ENCODE measurements at regions not wholly inside any gene's neighbourhood (a gene's known extent, or its start where the extent isn't known, plus 50 kb on each side); places are given as distances from the start of the nearest gene placed in this dataset.

DNA sequence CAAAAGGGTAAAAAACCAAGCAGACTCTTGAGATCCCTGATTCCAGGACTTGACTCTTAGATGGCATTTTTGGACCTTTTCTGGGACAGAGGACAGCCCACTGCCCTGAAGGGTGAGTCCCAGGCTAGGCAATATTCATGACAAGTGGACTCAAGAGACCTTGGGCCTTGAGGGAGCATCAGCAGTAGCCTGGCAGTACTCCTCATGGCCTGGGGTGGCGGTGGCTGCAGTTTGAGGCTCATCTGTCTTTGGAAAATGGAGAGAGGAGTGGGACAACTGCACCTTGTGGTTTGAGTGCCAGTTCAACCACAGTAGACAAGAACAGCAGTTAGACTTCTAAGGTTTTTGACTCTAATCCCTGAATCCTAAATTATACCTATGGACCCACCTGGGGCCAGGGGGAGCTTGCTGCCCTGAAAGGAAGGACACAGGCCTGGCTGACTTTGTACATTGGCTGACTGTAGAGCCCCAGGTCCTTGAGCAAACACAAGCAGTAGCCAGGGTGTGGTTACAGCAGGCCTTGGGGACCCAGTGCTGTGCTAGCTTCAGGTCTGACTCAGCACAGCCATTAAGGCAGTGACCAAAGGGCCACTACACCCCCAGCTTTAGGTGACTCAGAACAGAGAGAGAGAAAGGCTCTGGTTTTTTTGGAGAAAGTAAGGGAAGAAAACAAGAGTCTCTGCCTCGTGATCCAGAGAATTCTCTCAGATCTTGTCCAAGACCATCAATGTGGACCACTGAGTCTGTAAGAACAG is 1023.2 kb downstream of the KCNT2 start:
- no peaks in the 10 kb centered on the region for H3K27me3 ChIP-seq (replicated peaks; ENCODE audit: control insufficient read depth, insufficient read depth, low read length, poor library complexity, severe bottlenecking)
- no peaks in the 10 kb centered on the region for H3K36me3 ChIP-seq (ENCODE audit: control insufficient read depth, insufficient read depth, low read length)
- H3K9me3 ChIP-seq (ENCODE audit: control insufficient read depth, low read length), result no peaks in the 10 kb centered on the region
- H3K4me1 ChIP-seq (ENCODE audit: control insufficient read depth, insufficient read depth, low read length, poor library complexity, severe bottlenecking), result no peaks in the 10 kb centered on the region
- no peak overlapping the region for H3K4me3 ChIP-seq (ENCODE audit: insufficient read depth, low read depth, low read length, poor library complexity, severe bottlenecking)
- no peak for DNase-seq
- H3K27ac ChIP-seq (ENCODE audit: insufficient read depth, low read length, poor library complexity, severe bottlenecking), result no peak overlapping the region

DNA sequence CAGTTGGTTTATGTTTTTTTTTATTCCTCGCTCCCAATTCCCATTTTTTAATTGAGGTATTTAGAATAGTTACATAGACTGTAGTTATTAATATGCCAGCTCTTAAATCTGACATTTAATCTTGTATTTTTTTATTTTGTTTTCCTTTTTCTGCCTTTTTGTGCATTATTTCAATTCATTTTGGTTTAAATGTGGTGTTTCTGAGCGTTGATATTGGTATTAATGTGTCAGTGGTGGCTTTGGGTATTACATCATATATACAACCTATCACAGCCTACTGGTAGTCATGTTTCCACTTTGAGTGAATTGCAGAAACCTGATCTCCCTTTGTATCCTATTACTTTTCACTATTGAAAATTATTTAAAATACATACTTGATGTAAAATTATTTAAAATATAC is 1027.3 kb downstream of the KCNT2 start:
- no peaks in the 10 kb centered on the region for H3K36me3 ChIP-seq (ENCODE audit: control insufficient read depth, insufficient read depth, low read length)
- H3K27ac ChIP-seq (ENCODE audit: insufficient read depth, low read length, poor library complexity, severe bottlenecking), result no peak overlapping the region
- H3K4me1 ChIP-seq (ENCODE audit: control insufficient read depth, insufficient read depth, low read length, poor library complexity, severe bottlenecking), result no peaks in the 10 kb centered on the region
- no peaks in the 10 kb centered on the region for H3K27me3 ChIP-seq (replicated peaks; ENCODE audit: control insufficient read depth, insufficient read depth, low read length, poor library complexity, severe bottlenecking)
- DNase-seq, result no peak
- H3K9me3 ChIP-seq (ENCODE audit: control insufficient read depth, low read length), result no peaks in the 10 kb centered on the region
- H3K4me3 ChIP-seq (ENCODE audit: insufficient read depth, low read depth, low read length, poor library complexity, severe bottlenecking), result no peak overlapping the region

DNA sequence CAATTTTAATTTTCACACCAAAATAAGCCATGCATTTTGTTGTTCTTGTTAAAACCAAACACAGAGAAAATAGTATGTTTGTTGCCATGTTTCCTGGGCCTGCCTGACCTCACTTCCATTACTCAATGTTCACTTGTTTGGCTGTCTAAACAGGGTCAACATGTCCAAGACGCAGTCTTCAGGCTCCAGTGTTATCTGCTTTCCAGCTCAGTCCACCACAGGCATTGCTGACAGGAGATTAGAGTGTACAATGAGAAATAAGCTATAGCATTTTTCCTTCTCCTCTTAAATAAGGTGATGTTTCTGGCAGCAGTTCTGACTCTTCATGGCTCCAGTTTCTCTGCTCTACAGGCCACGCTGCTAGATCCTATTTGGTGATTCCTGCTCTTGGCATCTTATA is 1030.5 kb downstream of the KCNT2 start:
- Histone ChIP-seq H3K4me3 (ENCODE audit: insufficient read depth, low read depth, low read length, poor library complexity, severe bottlenecking) (no peak overlapping the region), H3K27ac (ENCODE audit: insufficient read depth, low read length, poor library complexity, severe bottlenecking) (no peak overlapping the region), H3K4me1 (ENCODE audit: control insufficient read depth, insufficient read depth, low read length, poor library complexity, severe bottlenecking) (no peaks in the 10 kb centered on the region), H3K36me3 (ENCODE audit: control insufficient read depth, insufficient read depth, low read length) (no peaks in the 10 kb centered on the region), H3K27me3 (replicated peaks; ENCODE audit: control insufficient read depth, insufficient read depth, low read length, poor library complexity, severe bottlenecking) (no peaks in the 10 kb centered on the region), H3K9me3 (ENCODE audit: control insufficient read depth, low read length) (no peaks in the 10 kb centered on the region)
- DNase-seq, result no peak

DNA sequence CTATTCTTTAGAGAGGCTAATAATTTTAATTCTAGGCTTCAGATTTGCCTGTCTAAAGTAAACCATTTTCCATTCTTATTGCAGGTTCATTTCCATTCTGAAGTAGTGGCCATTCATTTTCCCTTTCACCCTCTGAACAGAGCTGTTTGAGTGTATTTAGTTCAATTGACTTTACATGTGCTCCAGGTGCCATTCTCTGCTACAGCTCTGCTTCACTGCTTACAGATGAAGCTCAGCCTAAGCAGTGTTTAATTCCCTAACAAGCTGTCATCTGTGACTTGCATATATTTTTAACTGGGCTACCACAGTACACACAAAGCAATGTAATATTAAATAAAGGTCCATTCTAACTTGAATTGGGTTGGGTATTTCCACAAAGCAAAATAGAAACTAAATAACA is 1031.6 kb downstream of the KCNT2 start:
- Histone ChIP-seq H3K27ac (ENCODE audit: insufficient read depth, low read length, poor library complexity, severe bottlenecking) (no peak overlapping the region), H3K4me3 (ENCODE audit: insufficient read depth, low read depth, low read length, poor library complexity, severe bottlenecking) (no peak overlapping the region), H3K36me3 (ENCODE audit: control insufficient read depth, insufficient read depth, low read length) (no peaks in the 10 kb centered on the region), H3K27me3 (replicated peaks; ENCODE audit: control insufficient read depth, insufficient read depth, low read length, poor library complexity, severe bottlenecking) (no peaks in the 10 kb centered on the region), H3K4me1 (ENCODE audit: control insufficient read depth, insufficient read depth, low read length, poor library complexity, severe bottlenecking) (no peaks in the 10 kb centered on the region), H3K9me3 (ENCODE audit: control insufficient read depth, low read length) (no peaks in the 10 kb centered on the region)
- no peak for DNase-seq

DNA sequence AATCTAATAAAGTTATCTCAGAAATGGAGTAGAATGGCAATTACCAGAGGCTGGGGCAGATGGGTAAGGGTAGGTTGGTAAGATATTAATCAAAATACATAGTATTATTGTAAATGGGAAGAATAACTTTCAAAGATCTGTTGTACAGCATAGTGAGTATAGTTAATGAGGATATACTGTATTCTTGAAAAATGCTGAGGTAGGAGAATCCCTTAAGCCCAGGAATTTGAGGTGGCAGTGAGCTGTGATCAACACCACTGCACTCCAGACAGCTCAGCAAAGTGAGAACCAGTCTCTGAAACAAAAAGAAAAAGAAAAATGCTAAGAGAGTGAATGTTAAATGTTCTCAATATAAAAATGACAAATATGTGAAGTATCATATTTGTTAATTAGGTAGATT is 1033.7 kb downstream of the KCNT2 start:
- H3K4me1 ChIP-seq (ENCODE audit: control insufficient read depth, insufficient read depth, low read length, poor library complexity, severe bottlenecking), result no peaks in the 10 kb centered on the region
- H3K9me3 ChIP-seq (ENCODE audit: control insufficient read depth, low read length), result no peaks in the 10 kb centered on the region
- no peaks in the 10 kb centered on the region for H3K36me3 ChIP-seq (ENCODE audit: control insufficient read depth, insufficient read depth, low read length)

DNA sequence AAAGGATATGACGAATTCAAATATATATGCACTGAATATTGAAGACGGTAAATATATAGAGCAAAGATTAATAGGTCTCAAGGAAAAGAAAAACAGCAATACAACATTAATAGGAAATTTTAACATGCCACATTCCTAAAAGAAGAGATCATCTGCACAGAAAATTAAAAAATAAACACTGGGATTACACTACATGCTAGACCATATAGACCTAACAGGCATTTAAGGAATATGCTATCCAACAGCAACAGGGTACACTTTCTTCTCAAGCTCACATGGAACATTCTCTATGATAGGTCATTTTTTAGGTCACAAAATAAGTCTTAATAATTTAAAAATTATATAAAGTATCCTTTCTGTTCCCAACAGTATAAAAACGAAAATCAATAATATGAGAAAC is 1038.3 kb downstream of the KCNT2 start:
- DNase-seq, result no peak
- H3K4me1 ChIP-seq (ENCODE audit: control insufficient read depth, insufficient read depth, low read length, poor library complexity, severe bottlenecking), result no peaks in the 10 kb centered on the region
- no peak overlapping the region for H3K27ac ChIP-seq (ENCODE audit: insufficient read depth, low read length, poor library complexity, severe bottlenecking)
- H3K4me3 ChIP-seq (ENCODE audit: insufficient read depth, low read depth, low read length, poor library complexity, severe bottlenecking), result no peak overlapping the region
- H3K36me3 ChIP-seq (ENCODE audit: control insufficient read depth, insufficient read depth, low read length), result no peaks in the 10 kb centered on the region
- H3K27me3 ChIP-seq (replicated peaks; ENCODE audit: control insufficient read depth, insufficient read depth, low read length, poor library complexity, severe bottlenecking), result no peaks in the 10 kb centered on the region
- no peaks in the 10 kb centered on the region for H3K9me3 ChIP-seq (ENCODE audit: control insufficient read depth, low read length)

More for the DNA sequence above, 1033.7 kb downstream of the KCNT2 start:
- Histone ChIP-seq H3K27me3 (replicated peaks; ENCODE audit: control insufficient read depth, insufficient read depth, low read length, poor library complexity, severe bottlenecking) (no peaks in the 10 kb centered on the region), H3K27ac (ENCODE audit: insufficient read depth, low read length, poor library complexity, severe bottlenecking) (no peak overlapping the region), H3K4me3 (ENCODE audit: insufficient read depth, low read depth, low read length, poor library complexity, severe bottlenecking) (no peak overlapping the region)
- DNase-seq, result no peak

DNA sequence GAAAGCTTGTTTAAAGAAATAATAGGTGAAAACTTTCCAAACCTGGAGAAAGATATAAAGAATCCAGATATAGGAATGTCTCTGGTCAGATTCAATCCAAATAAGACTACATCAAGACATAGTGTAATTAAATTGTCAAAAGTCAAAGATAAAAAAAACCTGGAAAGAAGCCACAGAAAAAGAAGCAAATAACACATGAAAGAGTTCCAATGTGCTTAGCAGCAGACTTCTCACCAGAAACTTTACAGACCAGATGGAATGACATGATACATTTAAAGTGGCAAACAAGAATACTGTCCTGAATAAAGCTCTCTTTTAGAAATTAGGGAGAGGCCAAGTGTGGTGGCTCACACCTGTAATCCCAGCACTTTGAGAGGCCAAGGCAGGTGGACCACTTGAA is 1039.9 kb downstream of the KCNT2 start:
- no peak for DNase-seq

DNA sequence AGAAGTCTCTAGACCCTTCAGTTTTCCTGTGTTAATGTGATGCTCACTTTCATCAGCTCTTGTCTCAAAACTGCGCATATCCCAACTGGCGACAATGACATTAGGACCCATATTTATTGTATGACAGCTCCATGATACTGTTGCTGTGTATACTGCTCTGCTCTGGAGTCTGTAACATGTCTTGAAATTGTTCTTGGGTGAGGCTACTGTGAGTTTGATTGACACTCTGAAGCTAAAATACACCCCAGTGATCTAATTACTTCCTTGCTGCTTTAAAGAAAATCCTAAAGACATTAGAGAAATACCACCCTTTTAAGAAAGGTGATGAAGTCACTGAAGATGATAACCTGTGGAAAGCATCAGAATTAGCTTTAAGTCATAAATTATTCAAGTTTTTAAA is 1046.2 kb downstream of the KCNT2 start:
- Histone ChIP-seq H3K4me1 (ENCODE audit: control insufficient read depth, insufficient read depth, low read length, poor library complexity, severe bottlenecking) (no peaks in the 10 kb centered on the region), H3K4me3 (ENCODE audit: insufficient read depth, low read depth, low read length, poor library complexity, severe bottlenecking) (no peak overlapping the region), H3K9me3 (ENCODE audit: control insufficient read depth, low read length) (no peaks in the 10 kb centered on the region), H3K27me3 (replicated peaks; ENCODE audit: control insufficient read depth, insufficient read depth, low read length, poor library complexity, severe bottlenecking) (no peaks in the 10 kb centered on the region), H3K27ac (ENCODE audit: insufficient read depth, low read length, poor library complexity, severe bottlenecking) (no peak overlapping the region), H3K36me3 (ENCODE audit: control insufficient read depth, insufficient read depth, low read length) (no peaks in the 10 kb centered on the region)
- no peak for DNase-seq

More for the DNA sequence above, 1039.9 kb downstream of the KCNT2 start:
- no peaks in the 10 kb centered on the region for H3K27me3 ChIP-seq (replicated peaks; ENCODE audit: control insufficient read depth, insufficient read depth, low read length, poor library complexity, severe bottlenecking)
- H3K27ac ChIP-seq (ENCODE audit: insufficient read depth, low read length, poor library complexity, severe bottlenecking), result no peak overlapping the region
- H3K4me1 ChIP-seq (ENCODE audit: control insufficient read depth, insufficient read depth, low read length, poor library complexity, severe bottlenecking), result no peaks in the 10 kb centered on the region
- no peak overlapping the region for H3K4me3 ChIP-seq (ENCODE audit: insufficient read depth, low read depth, low read length, poor library complexity, severe bottlenecking)
- no peaks in the 10 kb centered on the region for H3K9me3 ChIP-seq (ENCODE audit: control insufficient read depth, low read length)
- no peaks in the 10 kb centered on the region for H3K36me3 ChIP-seq (ENCODE audit: control insufficient read depth, insufficient read depth, low read length)

DNA sequence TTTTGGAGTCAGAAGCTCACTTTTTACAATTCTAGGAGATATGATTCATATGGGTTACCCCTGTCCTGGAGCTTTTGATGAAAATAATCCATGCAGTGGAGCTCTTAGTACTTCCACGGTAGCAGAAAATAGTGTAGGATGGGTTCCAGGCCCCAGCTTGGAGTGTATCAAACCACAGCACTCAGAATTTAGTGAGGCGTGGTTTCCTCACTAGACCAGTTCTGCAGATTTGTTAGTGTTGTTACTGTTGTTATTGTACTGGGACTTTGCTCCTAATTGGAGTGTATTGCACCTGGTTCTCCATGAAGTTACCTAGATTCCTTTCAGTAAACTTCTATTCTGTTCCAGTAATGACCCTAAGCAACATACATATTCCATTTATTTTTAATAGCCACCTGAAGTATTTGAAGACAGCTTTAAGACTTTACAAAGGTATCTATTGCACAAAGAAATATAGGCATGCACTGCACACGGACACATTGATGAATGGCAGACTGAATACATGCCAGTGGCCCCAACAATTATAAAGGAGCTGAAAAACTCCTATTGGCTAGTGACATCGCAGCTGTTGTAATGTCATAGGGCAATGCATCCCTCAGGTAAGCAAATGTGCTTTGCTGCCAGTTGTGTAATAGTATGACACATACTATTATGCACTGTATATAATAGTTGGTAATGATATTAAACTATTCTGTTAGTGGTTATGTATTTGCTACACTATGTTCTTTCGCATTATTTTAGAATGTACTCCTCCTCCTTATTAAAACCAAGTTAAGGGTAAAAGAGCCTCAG is 1058.0 kb downstream of the KCNT2 start:
- Histone ChIP-seq H3K9me3 (ENCODE audit: control insufficient read depth, low read length) (no peaks in the 10 kb centered on the region), H3K27ac (ENCODE audit: insufficient read depth, low read length, poor library complexity, severe bottlenecking) (no peak overlapping the region)
- DNase-seq, result no peak

DNA sequence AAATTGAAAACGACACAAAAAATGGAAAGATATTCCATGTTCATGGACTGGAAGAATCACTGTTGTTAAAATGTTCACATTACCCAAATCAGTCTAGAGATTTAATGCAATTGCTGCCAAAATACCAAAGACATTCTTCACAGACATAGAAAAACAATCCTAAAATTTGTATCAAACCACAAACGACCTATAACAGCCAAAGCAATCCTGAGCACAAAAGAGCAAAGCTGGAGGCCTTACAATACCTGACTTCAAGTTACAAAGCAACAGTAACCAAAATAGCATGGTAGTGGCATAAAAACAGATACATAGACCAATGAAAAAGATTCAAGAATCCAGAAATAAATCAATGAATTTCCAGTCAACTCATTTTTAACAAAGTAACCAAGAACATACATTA is 1077.3 kb downstream of the KCNT2 start:
- Histone ChIP-seq H3K27ac (ENCODE audit: insufficient read depth, low read length, poor library complexity, severe bottlenecking) (no peak overlapping the region), H3K27me3 (replicated peaks; ENCODE audit: control insufficient read depth, insufficient read depth, low read length, poor library complexity, severe bottlenecking) (no peaks in the 10 kb centered on the region), H3K36me3 (ENCODE audit: control insufficient read depth, insufficient read depth, low read length) (no peaks in the 10 kb centered on the region), H3K9me3 (ENCODE audit: control insufficient read depth, low read length) (no peaks in the 10 kb centered on the region), H3K4me3 (ENCODE audit: insufficient read depth, low read depth, low read length, poor library complexity, severe bottlenecking) (no peak overlapping the region), H3K4me1 (ENCODE audit: control insufficient read depth, insufficient read depth, low read length, poor library complexity, severe bottlenecking) (no peaks in the 10 kb centered on the region)
- DNase-seq, result no peak

More for the DNA sequence above, 1058.0 kb downstream of the KCNT2 start:
- Histone ChIP-seq H3K27me3 (replicated peaks; ENCODE audit: control insufficient read depth, insufficient read depth, low read length, poor library complexity, severe bottlenecking) (no peaks in the 10 kb centered on the region), H3K36me3 (ENCODE audit: control insufficient read depth, insufficient read depth, low read length) (no peaks in the 10 kb centered on the region), H3K4me3 (ENCODE audit: insufficient read depth, low read depth, low read length, poor library complexity, severe bottlenecking) (no peak overlapping the region), H3K4me1 (ENCODE audit: control insufficient read depth, insufficient read depth, low read length, poor library complexity, severe bottlenecking) (no peaks in the 10 kb centered on the region)
